ENCODE measurements at regions not wholly inside any gene's neighbourhood (a gene's known extent, or its start where the extent isn't known, plus 50 kb on each side); places are given as distances from the start of the nearest gene placed in this dataset.

DNA sequence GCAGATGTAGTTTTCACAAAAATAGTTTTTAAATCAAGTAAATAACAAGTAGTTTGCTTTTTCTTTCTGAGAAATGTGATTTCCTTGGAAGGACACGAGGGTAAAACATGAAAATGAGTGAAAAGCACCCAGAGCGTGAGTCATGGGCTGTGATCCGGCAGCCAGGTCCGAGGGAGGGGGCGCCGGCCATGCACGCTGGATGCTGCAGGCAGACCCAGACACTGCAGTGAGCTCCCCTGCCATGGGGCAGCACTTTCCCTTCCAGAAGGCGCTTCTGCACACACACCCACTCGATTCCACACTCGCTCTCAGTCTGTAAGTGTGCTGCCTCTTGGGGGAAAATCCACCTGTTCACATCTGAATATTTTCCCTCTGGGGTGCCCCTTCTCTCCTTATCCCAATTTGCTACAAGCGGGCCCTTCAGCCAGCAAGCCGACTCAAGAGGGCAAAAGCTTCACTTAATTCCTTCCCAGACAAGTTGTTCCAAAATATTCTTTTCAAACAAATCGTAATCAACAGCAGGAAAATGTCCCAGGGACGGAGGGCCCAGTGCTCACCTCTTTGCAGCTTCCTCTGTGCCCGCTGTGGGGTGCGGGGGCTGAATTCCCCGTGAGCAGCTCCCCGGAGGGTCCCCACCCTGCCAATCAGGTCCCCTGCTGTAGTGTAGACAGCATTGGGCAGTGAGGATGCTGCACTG is 87.0 kb upstream of the ID2 start:
- TF ChIP-seq, protein P1, sequence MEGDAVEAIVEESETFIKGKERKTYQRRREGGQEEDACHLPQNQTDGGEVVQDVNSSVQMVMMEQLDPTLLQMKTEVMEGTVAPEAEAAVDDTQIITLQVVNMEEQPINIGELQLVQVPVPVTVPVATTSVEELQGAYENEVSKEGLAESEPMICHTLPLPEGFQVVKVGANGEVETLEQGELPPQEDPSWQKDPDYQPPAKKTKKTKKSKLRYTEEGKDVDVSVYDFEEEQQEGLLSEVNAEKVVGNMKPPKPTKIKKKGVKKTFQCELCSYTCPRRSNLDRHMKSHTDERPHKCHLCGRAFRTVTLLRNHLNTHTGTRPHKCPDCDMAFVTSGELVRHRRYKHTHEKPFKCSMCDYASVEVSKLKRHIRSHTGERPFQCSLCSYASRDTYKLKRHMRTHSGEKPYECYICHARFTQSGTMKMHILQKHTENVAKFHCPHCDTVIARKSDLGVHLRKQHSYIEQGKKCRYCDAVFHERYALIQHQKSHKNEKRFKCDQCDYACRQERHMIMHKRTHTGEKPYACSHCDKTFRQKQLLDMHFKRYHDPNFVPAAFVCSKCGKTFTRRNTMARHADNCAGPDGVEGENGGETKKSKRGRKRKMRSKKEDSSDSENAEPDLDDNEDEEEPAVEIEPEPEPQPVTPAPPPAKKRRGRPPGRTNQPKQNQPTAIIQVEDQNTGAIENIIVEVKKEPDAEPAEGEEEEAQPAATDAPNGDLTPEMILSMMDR (IDR thresholded peaks at IDR 0.05; ENCODE audit: control insufficient read depth, extremely low read depth, insufficient read depth): no peak
- no peak overlapping the region for H3K4me3 ChIP-seq (ENCODE audit: low read depth, low read length)
- no peak for DNase-seq (ENCODE audit: low read depth)

DNA sequence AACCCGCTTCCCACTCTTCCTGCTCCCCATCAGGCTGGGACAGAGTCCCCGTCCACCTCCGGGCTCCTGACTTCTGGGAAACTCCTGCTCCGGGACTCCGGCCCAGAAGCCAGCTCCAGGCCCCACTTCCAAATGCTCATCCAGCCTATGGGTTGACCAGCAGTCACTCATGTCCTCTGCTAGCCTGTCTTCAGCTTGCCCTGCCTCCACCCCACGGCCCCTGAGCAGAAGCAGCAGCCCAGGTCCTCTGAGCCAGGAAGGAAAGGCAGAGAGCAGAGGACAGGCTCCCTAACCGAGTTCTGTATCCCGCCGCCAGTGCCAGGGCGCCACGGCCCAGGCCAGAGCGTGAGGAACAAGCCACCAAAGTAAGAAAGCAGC is 86.4 kb upstream of the ID2 start:
- no peak overlapping the region for H3K4me3 ChIP-seq (ENCODE audit: low read depth, low read length)
- TF ChIP-seq, protein P1 (IDR thresholded peaks at IDR 0.05; ENCODE audit: control insufficient read depth, extremely low read depth, insufficient read depth): no peak
- DNase-seq (ENCODE audit: low read depth): no peak

DNA sequence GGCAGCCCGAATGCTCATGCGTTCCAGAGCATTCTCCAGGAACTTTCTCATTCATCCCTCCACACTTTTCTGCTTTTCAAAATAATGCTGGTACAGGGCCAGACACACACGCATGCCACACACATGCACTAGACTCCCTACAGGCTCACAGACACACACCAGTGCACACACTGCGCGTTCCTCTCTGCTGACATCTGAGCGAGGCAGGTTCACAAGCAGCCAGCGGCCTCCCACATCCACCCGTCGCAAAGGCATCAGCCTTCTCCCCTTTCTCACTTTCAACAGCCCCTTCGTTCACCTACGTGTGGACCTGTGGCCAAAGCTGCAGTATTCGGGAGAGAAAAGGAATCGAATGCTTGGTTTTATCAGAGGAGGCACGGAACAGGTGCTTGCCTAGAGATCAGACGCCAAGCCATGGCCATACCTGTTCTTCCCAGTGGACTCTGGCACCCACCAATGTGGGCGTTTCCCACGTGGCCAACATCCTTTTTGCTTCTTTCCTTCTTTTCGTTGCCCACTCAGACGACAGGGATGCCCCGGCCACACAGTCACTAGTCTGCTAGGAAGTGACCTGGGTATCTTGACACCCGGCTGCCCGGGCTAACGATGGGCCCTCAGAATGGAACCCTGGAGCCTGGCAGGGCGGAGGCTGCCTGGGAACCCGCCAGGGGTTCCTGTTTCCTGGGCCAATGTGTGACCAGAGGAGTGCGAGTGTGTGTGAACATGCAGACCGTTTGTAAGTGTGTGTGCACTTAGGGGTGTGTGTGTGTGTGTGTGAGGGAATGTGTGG is 85.8 kb upstream of the ID2 start:
- no peak overlapping the region for H3K4me3 ChIP-seq (ENCODE audit: low read depth, low read length)
- TF ChIP-seq, protein P1 (IDR thresholded peaks at IDR 0.05; ENCODE audit: control insufficient read depth, extremely low read depth, insufficient read depth): no peak

DNA sequence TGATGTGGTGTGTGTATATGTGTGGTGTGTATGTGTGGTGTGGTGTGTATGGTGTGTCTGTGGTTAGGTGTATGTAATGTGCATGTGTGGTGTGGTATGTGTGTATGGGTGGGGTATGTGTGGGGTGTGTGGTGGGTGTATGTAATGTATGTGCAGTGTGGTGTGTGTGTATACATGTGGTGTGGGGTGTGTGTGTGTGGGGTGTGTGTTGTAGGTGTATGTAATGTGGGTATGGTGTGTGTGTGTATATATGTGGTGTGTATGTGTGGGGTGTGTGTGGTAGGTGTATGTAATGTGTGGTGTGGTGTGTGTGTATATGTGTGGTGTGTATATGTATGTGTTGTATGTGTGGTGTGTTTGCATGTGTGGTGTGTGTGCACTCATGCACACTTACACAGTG is 84.8 kb upstream of the ID2 start:
- TF ChIP-seq, protein P1 (IDR thresholded peaks at IDR 0.05; ENCODE audit: control insufficient read depth, extremely low read depth, insufficient read depth): no peak
- no peak overlapping the region for H3K4me3 ChIP-seq (ENCODE audit: low read depth, low read length)
- DNase-seq (ENCODE audit: low read depth): no peak

More for the DNA sequence above, 85.8 kb upstream of the ID2 start:
- DNase-seq (ENCODE audit: low read depth): no peak

DNA sequence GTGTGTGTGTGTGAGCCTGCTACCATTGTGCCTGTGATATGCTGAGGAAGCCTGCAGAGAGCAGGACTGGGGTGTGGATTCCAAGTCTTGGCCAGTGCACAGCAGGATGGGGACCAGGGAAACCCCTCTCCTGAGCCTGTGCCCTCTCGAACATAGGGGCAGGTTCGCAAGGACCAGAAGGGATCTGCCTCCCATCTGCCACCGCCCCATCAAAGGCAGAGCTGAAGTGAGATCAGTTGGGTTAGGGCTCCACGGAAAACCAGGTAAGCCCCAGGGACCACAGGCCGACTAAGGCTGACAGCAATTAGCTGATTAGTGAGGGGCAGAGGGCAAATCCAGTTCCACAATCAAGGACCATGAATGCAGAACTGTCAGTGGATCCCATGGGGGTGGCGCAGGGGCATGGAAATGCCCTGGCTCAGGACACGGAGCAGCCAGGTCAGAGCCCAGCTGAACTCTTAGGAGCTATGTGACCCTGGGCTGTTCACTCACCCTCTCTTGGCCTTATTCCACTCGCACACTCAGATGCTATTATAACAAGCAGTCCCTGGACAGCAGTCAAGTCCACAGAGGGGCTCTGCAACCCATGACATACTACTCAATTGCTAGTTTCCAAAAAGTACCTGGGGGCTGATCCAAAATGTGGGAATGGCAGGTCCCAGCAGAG is 84.2 kb upstream of the ID2 start:
- no peak for DNase-seq (ENCODE audit: low read depth)
- TF ChIP-seq, protein P1 (IDR thresholded peaks at IDR 0.05; ENCODE audit: control insufficient read depth, extremely low read depth, insufficient read depth): no peak

DNA sequence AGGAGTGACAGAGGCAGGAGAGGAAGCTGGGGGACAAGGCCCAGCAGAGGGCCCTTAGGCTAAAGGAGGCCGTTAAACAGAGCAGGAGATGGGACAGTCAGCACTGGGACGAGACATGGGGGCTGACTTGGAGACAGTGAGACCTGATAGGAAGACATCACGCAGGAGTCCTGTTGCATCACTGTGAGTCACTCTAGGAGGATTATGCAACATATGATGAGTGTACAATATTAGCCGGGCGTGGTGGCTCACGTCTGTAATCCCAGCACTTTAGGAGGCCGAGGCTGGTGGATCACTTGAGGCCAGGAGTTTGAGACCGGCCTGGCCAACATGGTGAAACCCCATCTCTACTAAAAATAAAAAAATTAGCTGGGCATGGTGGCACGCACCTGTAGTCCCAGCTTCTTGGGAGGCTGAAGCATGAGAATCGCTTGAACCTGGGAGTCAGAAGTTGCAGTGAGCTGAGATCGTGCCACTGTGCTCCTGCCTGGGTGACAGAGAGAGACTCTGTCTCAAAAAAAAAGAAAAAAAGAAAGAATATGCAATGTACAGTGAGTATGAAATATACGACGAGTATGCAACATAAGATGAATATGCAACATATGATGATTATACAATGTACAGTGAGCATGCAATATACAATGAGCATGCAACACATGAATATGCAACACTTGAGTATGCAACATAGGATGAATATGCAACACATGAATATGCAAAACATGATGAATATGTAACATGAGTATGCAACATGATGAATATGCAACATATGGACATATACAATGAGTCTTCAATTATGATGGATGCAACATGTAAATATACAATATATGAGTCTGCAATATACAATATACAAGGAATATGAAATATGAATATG is 83.3 kb upstream of the ID2 start:
- no peak for DNase-seq (ENCODE audit: low read depth)
- TF ChIP-seq, protein P1 (IDR thresholded peaks at IDR 0.05; ENCODE audit: control insufficient read depth, extremely low read depth, insufficient read depth): no peak
- H3K4me3 ChIP-seq (ENCODE audit: low read depth, low read length): no peak overlapping the region

More for the DNA sequence above, 84.2 kb upstream of the ID2 start:
- H3K4me3 ChIP-seq (ENCODE audit: low read depth, low read length): no peak overlapping the region
